GM23338 (cell line): ENCODE measurements at regions not wholly inside any gene's neighbourhood (a gene's known extent, or its start where the extent isn't known, plus 50 kb on each side); places are given as distances from the start of the nearest gene placed in this dataset.

Source experiments
- ATAC-seq: fragments of 200-7000 bp; cut with Tn5 transposase; 3 replicates; pipeline ENCODE4 v1.9.1; 2020
- DNase-seq: peaks from one replicate; pipeline ENCODE4 v3.0.0-alpha.2; 2015; ENCODE audit warnings: low spot score
- H2AFZ ChIP-seq: fragments of 200-600 bp; sonication (generic); 2 replicates; pipeline ENCODE4 v1.8.0; 2016; ENCODE audit warnings: antibody characterized with exemption, mild to moderate bottlenecking, moderate library complexity
- H3F3A ChIP-seq: fragments of 200-600 bp; sonication (generic); replicated peaks from 2 replicates; pipeline ENCODE4 v1.8.0; 2017; ENCODE audit warnings: antibody characterized with exemption, mixed run types, low read depth
- H3K27ac ChIP-seq: fragments of 200-600 bp; sonication (generic); 2 replicates; pipeline ENCODE4 v1.6.1; 2016; ENCODE audit warnings: low read depth
- H3K27me3 ChIP-seq: fragments of 200-600 bp; sonication (generic); 2 replicates; pipeline ENCODE4 v1.8.0; 2016; ENCODE audit warnings: mild to moderate bottlenecking, mixed run types, moderate library complexity; ENCODE audit not compliant: insufficient read depth
- H3K36me3 ChIP-seq: fragments of 200-600 bp; sonication (generic); 2 replicates; pipeline ENCODE4 v1.8.0; 2016; ENCODE audit warnings: mild to moderate bottlenecking; ENCODE audit not compliant: insufficient read depth
- H3K4me1 ChIP-seq: fragments of 200-600 bp; sonication (generic); 2 replicates; pipeline ENCODE4 v1.8.0; 2016; ENCODE audit warnings: mild to moderate bottlenecking, moderate library complexity; ENCODE audit not compliant: insufficient read depth
- H3K4me2 ChIP-seq: fragments of 200-600 bp; sonication (generic); 2 replicates; pipeline ENCODE4 v1.7.1; 2017; ENCODE audit warnings: mixed run types
- H3K4me3 ChIP-seq: fragments of 200-600 bp; sonication (generic); 2 replicates; pipeline ENCODE4 v1.6.1; 2016; ENCODE audit warnings: mixed run types
- H3K79me2 ChIP-seq: fragments of 200-600 bp; sonication (generic); replicated peaks from 2 replicates; pipeline ENCODE4 v1.8.0; 2017; ENCODE audit warnings: mild to moderate bottlenecking; ENCODE audit not compliant: insufficient read depth
- H3K9me2 ChIP-seq: fragments of 200-600 bp; sonication (generic); 2 replicates; pipeline ENCODE4 v1.8.0; 2017; ENCODE audit not compliant: insufficient read depth
- H4K20me1 ChIP-seq: fragments of 200-600 bp; sonication (generic); replicated peaks from 2 replicates; pipeline ENCODE4 v1.8.0; 2017; ENCODE audit warnings: mild to moderate bottlenecking; ENCODE audit not compliant: insufficient read depth
- H3K27ac Mint-ChIP-seq: 2 replicates; pipeline ENCODE4 v1.8.0; 2020; ENCODE audit warnings: inconsistent platforms, mild to moderate bottlenecking, moderate library complexity, mixed read lengths
- H3K27me3 Mint-ChIP-seq: 3 replicates; pipeline ENCODE4 v1.8.0; 2022; ENCODE audit warnings: low read depth, mild to moderate bottlenecking, moderate library complexity, mixed read lengths, inconsistent platforms; ENCODE audit not compliant: insufficient read depth, poor library complexity
- H3K36me3 Mint-ChIP-seq: 3 replicates; pipeline ENCODE4 v1.8.0; 2021; ENCODE audit warnings: low read depth, mild to moderate bottlenecking, inconsistent platforms, moderate library complexity, mixed read lengths
- H3K4me1 Mint-ChIP-seq: 3 replicates; pipeline ENCODE4 v1.8.0; 2020; ENCODE audit warnings: mild to moderate bottlenecking, inconsistent platforms, mixed read lengths
- H3K4me3 Mint-ChIP-seq: 3 replicates; pipeline ENCODE4 v1.8.0; 2021; ENCODE audit warnings: moderate library complexity, mild to moderate bottlenecking, inconsistent platforms, mixed read lengths
- H3K9me3 Mint-ChIP-seq: 3 replicates; pipeline ENCODE4 v1.8.0; 2020; ENCODE audit warnings: moderate library complexity, mild to moderate bottlenecking, inconsistent platforms, mixed read lengths
- CREB1 ChIP-seq: fragments of 250-450 bp; sonication (Bioruptor Pico); IDR thresholded peaks from 2 replicates; pipeline ENCODE4 v1.5.0; 2020; ENCODE audit warnings: low read depth, mild to moderate bottlenecking, moderate library complexity
- EZH2 ChIP-seq: fragments of 200-600 bp; sonication (generic); IDR thresholded peaks from one replicate; pipeline ENCODE4 v1.8.0; 2017; ENCODE audit warnings: antibody characterized with exemption, mild to moderate bottlenecking, low read depth; ENCODE audit not compliant: unreplicated experiment
- EZH2phosphoT487 ChIP-seq: fragments of 200-600 bp; sonication (generic); IDR thresholded peaks from one replicate; pipeline ENCODE4 v1.8.1; 2018; ENCODE audit warnings: antibody characterized with exemption; ENCODE audit not compliant: unreplicated experiment
- JUNB ChIP-seq: IDR thresholded peaks from one replicate; pipeline ENCODE4 v1.6.1; 2016; ENCODE audit warnings: antibody characterized with exemption; ENCODE audit not compliant: unreplicated experiment
- NANOG ChIP-seq: IDR thresholded peaks from 2 replicates; pipeline ENCODE4 v1.6.1; 2016; ENCODE audit warnings: antibody characterized with exemption, borderline replicate concordance
- POLR2AphosphoS5 ChIP-seq: IDR thresholded peaks from 2 replicates; pipeline ENCODE4 v1.6.1; 2016; ENCODE audit warnings: antibody characterized with exemption, low read depth
- STAT1 ChIP-seq: IDR thresholded peaks from one replicate; pipeline ENCODE4 v1.6.1; 2016; ENCODE audit warnings: antibody characterized with exemption; ENCODE audit not compliant: unreplicated experiment
- ZNF114 ChIP-seq: fragments of 250-450 bp; sonication (Bioruptor Pico); IDR thresholded peaks from 2 replicates; pipeline ENCODE4 v1.5.0; 2020; ENCODE audit warnings: mild to moderate bottlenecking, moderate library complexity
- ZNF331 ChIP-seq: fragments of 250-450 bp; sonication (Bioruptor Pico); IDR thresholded peaks from 2 replicates; pipeline ENCODE4 v1.5.0; 2020; ENCODE audit warnings: low read depth, mild to moderate bottlenecking, moderate library complexity
- TF ChIP-seq, protein P1 (sequence below): IDR thresholded peaks from 2 replicates; pipeline ENCODE4 v1.6.1; 2016; ENCODE audit warnings: antibody characterized with exemption
- TF ChIP-seq, protein P2 (sequence below), 2 experiments: fragments of 200-600 bp in 1 of 2; sonication (generic) in 1 of 2; conservative IDR thresholded peaks; 2 replicates each; pipeline versions ENCODE4 v1.5.1 to v1.6.1; 2016 to 2017; ENCODE audit warnings: antibody characterized with exemption in 2 of 2, low read depth in 2 of 2, mild to moderate bottlenecking in 2 of 2, moderate library complexity in 1 of 2
- TF ChIP-seq, protein P3 (sequence below): fragments of 250-450 bp; sonication (Bioruptor Pico); IDR thresholded peaks from 2 replicates; pipeline ENCODE4 v1.5.0; 2020; ENCODE audit warnings: mild to moderate bottlenecking, moderate library complexity

DNA sequence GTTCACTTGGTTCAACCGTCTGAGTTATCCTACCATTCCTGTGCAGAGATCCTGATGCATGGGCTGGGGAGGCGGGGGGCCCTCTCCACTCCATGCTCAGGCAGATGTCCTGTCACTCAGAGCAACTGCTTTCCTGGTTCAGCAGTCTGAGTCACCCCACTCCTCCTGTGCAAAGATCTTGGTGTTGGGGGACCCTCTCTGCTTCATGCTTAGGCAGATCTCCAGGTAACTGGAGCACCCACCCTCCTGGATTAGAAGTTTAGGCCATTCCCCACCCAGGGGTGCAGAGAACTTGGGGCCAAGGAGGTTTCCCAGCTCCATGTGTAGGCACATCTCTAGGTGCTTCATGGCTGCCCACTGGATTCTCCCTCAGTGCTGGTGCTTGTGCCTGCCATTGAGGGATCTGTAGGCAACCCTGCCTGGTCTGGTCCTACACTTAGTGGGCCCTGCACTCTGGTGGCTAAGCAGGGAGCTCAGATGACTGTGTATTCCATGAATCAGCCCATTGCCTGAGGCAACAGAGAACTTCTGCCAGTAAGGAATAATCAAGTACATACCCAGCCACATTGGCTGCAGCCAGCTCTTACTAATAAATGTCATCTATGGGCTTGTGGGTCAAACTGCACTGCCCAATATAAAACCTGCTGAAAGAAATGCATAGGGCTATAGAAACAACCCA is 465.4 kb upstream of the THBS1 start (continued):
- TF ChIP-seq NANOG: no peak

DNA sequence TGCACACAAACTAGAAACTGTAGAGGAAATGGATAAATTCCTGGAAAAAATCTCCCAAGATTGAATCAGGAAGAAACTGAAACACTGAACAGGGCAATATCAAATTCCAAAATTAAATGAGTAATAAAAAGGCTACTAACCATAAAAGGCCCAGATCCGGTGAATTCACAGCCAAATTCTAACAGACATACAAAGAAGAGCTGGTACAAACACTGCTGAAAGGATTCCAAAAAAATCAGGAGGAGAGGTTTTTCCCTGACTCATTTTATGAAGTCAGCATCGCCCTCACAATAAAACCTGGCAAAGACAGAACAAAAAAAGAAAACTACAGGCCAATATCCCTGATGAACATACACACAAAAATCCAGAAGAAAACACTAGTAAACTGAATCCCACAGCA is 462.4 kb upstream of the THBS1 start:
- Histone ChIP-seq H3K79me2 (no peaks in the 10 kb centered on the region), H2AFZ (no peak overlapping the region; the same call in 1 of the 2 replicates), H4K20me1 (no peaks in the 10 kb centered on the region), H3K4me3 (no peak overlapping the region), H3K27ac (no peak overlapping the region), H3F3A (no peaks in the 10 kb centered on the region), H3K4me2 (no peak overlapping the region), H3K36me3 (no peaks in the 10 kb centered on the region), H3K4me1 (no peaks in the 10 kb centered on the region), H3K27me3 (no peaks in the 10 kb centered on the region), H3K9me2 (no peaks in the 10 kb centered on the region; the same call in 1 of the 2 replicates)
- TF ChIP-seq STAT1 (no peak), NANOG (no peak), EZH2 (no peak), EZH2phosphoT487 (no peak), JUNB (no peak), ZNF114 (no peak), CREB1 (CRISPR knock-in tag) (no peak), POLR2AphosphoS5 (no peak), ZNF331 (CRISPR knock-in tag) (no peak)
- TF ChIP-seq, protein P1, sequence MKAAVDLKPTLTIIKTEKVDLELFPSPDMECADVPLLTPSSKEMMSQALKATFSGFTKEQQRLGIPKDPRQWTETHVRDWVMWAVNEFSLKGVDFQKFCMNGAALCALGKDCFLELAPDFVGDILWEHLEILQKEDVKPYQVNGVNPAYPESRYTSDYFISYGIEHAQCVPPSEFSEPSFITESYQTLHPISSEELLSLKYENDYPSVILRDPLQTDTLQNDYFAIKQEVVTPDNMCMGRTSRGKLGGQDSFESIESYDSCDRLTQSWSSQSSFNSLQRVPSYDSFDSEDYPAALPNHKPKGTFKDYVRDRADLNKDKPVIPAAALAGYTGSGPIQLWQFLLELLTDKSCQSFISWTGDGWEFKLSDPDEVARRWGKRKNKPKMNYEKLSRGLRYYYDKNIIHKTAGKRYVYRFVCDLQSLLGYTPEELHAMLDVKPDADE: no peak
- TF ChIP-seq, protein P2, sequence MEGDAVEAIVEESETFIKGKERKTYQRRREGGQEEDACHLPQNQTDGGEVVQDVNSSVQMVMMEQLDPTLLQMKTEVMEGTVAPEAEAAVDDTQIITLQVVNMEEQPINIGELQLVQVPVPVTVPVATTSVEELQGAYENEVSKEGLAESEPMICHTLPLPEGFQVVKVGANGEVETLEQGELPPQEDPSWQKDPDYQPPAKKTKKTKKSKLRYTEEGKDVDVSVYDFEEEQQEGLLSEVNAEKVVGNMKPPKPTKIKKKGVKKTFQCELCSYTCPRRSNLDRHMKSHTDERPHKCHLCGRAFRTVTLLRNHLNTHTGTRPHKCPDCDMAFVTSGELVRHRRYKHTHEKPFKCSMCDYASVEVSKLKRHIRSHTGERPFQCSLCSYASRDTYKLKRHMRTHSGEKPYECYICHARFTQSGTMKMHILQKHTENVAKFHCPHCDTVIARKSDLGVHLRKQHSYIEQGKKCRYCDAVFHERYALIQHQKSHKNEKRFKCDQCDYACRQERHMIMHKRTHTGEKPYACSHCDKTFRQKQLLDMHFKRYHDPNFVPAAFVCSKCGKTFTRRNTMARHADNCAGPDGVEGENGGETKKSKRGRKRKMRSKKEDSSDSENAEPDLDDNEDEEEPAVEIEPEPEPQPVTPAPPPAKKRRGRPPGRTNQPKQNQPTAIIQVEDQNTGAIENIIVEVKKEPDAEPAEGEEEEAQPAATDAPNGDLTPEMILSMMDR (conservative IDR thresholded peaks at IDR 0.05; ENCODE audit: low read depth in 2 of 2): no peak
- TF ChIP-seq, protein P3, sequence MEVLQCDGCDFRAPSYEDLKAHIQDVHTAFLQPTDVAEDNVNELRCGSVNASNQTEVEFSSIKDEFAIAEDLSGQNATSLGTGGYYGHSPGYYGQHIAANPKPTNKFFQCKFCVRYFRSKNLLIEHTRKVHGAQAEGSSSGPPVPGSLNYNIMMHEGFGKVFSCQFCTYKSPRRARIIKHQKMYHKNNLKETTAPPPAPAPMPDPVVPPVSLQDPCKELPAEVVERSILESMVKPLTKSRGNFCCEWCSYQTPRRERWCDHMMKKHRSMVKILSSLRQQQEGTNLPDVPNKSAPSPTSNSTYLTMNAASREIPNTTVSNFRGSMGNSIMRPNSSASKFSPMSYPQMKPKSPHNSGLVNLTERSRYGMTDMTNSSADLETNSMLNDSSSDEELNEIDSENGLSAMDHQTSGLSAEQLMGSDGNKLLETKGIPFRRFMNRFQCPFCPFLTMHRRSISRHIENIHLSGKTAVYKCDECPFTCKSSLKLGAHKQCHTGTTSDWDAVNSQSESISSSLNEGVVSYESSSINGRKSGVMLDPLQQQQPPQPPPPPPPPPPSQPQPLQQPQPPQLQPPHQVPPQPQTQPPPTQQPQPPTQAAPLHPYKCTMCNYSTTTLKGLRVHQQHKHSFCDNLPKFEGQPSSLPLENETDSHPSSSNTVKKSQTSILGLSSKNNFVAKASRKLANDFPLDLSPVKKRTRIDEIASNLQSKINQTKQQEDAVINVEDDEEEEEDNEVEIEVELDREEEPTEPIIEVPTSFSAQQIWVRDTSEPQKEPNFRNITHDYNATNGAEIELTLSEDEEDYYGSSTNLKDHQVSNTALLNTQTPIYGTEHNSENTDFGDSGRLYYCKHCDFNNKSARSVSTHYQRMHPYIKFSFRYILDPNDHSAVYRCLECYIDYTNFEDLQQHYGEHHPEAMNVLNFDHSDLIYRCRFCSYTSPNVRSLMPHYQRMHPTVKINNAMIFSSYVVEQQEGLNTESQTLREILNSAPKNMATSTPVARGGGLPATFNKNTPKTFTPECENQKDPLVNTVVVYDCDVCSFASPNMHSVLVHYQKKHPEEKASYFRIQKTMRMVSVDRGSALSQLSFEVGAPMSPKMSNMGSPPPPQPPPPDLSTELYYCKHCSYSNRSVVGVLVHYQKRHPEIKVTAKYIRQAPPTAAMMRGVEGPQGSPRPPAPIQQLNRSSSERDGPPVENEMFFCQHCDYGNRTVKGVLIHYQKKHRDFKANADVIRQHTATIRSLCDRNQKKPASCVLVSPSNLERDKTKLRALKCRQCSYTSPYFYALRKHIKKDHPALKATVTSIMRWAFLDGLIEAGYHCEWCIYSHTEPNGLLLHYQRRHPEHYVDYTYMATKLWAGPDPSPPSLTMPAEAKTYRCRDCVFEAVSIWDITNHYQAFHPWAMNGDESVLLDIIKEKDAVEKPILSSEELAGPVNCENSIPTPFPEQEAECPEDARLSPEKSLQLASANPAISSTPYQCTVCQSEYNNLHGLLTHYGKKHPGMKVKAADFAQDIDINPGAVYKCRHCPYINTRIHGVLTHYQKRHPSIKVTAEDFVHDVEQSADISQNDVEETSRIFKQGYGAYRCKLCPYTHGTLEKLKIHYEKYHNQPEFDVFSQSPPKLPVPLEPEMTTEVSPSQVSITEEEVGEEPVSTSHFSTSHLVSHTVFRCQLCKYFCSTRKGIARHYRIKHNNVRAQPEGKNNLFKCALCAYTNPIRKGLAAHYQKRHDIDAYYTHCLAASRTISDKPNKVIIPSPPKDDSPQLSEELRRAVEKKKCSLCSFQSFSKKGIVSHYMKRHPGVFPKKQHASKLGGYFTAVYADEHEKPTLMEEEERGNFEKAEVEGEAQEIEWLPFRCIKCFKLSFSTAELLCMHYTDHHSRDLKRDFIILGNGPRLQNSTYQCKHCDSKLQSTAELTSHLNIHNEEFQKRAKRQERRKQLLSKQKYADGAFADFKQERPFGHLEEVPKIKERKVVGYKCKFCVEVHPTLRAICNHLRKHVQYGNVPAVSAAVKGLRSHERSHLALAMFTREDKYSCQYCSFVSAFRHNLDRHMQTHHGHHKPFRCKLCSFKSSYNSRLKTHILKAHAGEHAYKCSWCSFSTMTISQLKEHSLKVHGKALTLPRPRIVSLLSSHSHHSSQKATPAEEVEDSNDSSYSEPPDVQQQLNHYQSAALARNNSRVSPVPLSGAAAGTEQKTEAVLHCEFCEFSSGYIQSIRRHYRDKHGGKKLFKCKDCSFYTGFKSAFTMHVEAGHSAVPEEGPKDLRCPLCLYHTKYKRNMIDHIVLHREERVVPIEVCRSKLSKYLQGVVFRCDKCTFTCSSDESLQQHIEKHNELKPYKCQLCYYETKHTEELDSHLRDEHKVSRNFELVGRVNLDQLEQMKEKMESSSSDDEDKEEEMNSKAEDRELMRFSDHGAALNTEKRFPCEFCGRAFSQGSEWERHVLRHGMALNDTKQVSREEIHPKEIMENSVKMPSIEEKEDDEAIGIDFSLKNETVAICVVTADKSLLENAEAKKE: no peak
- ATAC-seq: no peak
- Mint-ChIP-seq H3K27ac (no peak overlapping the region), H3K9me3 (peaks cover 5% of the 10 kb centered on the region; the same call in 1 of the 3 replicates), H3K27me3 (no peaks in the 10 kb centered on the region), H3K4me1 (no peaks in the 10 kb centered on the region), H3K4me3 (no peak overlapping the region), H3K36me3 (no peaks in the 10 kb centered on the region)
- DNase-seq: no peak
